ENCODE measurements at regions not wholly inside any gene's neighbourhood (a gene's known extent, or its start where the extent isn't known, plus 50 kb on each side); places are given as distances from the start of the nearest gene placed in this dataset.
"Not testable (repeated sequence)": the region's sequence is repeated elsewhere in the genome, so short reads cannot be mapped to it uniquely, and the experiment has no call there.

DNA sequence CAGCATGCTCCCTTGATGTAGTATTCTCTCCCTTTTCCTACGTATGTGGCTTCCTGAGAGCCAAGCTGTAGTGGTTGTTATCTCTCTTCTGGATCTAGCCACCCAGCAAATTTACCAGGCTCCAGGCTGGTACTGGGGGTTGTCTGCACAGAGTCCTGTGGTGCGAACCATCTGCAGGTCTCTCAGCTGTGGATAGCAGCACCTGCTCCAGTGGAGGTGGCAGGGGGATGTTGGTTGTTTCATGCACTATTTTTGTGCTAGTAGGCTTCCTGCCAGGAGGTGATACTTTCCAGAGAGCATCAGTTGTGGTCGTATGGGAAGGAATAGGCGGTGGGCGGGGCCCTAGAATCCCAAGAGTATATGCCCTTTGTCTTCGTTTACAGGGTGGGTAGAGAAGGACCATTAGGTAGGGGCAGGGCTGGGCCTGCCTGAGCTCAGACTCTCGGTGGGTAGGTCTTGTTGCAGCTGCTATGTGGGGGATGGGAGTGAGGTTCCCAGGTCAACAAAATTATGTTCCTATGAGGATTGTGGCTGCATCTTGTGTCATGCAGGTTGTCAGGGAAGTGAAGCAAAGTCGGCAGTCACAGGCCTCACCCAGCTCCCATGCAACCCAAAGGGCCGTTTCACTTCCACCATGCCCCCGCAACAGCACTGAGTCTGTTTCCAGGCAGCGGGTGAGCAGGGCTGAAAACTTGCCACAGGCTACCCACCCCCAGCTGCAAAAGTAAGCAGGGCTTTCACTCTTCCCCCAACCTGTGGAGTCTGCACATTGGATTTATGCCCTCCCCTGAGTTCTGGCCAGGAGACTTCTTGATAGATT lies 1139.5 kb downstream of the BCL11A start:
- no peak for DNase-seq (ENCODE audit: low read depth in 4 of 4, low spot score in 3 of 4)

DNA sequence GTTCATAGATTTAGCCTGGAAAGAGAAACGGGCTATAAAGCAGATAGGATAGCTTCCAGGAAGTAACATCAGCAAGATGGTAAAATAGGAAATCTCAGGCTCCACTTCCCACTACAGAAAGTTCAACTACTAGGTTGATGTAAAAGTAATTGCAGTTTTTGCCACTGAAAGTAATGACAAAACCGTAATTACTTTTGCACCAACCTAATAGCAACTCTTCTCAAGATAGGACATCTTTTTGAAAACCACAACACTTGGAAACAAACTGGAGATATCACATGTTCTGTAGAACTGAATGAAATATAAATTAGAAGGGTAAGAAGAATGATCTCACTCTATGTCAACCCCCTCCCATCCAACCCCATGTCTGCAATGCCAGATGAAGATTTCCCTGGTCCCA lies 1154.3 kb downstream of the BCL11A start:
- DNase-seq (ENCODE audit: low read depth in 4 of 4, low spot score in 3 of 4), result no peak

DNA sequence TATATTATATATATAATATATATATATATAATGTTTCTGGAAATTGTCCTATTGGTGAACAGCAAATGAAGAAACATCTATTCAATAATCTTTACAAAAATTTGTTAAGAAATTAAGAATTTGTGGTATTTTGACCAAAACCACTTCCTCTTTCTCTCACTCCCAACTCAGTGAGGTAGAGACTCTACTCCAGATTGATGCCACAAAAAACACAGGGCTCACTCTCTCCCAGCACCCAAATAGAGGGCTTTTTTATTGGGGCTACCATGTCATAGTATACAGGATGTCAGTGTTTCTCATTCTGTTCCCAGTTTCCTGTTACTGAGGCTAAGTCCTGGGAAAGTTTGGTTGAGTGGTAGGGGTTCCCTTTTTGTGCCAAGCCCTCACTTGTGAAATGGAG lies 1155.4 kb downstream of the BCL11A start:
- DNase-seq (ENCODE audit: low read depth in 4 of 4, low spot score in 3 of 4), result no peak

DNA sequence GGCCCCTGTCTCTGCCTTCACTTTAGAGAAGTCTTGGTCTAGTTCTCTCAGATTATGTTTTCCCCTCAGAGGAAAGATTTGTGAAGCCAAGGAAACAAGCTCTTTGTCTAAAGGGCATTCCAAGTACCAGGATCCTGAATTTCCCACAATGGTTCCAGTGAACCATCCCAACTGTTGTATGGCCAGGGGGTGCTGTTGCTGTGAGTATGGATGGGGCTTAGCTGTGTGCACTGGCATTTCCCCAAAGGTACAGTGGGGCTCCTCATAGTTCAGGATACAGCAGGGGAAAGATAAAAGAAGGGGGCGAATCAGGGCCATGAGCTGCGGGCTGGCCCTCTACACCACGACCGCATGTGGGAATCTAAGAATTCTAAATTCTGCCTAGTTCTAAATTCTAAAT lies 1154.0 kb upstream of the FANCL start:
- DNase-seq (ENCODE audit: low read depth in 4 of 4, low spot score in 3 of 4), result no peak

DNA sequence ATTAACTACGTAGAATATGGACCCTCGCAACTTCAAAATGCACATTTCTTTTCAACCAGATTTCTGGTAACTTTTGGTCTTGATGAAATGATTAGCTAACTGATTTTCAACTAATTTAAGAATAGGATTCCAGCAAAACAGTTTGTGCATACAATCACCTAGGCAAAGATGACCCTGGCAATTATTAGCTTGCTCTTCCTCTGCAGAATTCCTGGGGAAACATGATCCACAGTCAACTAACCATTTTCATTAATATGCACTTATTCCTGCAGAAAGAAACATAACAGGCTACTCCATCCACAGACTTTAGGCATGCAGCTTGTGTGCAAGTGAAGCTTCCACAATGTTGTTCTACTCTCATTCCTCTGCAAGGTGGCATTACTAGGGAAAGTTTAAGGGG lies 1150.8 kb upstream of the FANCL start:
- DNase-seq (ENCODE audit: low read depth in 4 of 4, low spot score in 3 of 4), result peak in 1 of 4 donors; percentile 0

DNA sequence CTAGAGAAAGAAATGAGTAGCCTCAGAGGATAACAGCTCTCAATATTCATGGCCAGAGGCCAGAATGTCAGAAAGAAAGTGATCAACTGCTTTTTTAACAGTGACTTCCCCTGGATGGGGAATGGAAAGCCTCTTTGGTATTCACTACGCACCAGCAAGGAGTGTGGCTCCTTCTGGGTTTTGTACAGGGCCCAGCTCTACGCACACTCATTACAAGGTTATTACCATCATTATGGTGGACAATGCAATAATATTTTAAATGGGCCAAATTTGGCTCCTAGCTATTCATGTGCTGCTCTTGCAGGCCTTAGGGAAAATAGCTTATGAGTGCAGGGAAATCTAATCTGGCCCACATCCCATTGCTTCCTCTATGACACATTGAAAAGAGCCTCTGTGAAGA lies 1149.5 kb upstream of the FANCL start:
- no peak for DNase-seq (ENCODE audit: low read depth in 4 of 4, low spot score in 3 of 4)

DNA sequence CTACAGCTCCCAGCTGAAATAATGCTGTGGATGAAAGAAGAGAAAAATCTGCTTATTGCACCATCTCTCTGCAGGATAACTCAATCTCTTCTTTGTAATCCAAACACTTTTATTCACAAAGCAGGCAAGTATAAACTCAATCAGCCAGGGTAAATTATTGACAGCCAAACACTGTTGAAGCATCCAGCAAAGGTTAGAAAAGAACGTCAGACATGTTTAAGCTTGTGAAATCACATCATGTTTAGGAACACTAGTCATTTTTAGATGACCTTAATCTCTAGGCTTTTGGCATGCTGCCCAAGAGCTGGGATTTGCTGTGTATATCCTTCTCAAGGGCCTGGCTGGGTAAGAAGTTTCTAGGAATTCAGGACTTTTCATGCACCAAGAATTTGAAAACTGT lies 1148.1 kb upstream of the FANCL start:
- DNase-seq (ENCODE audit: low read depth in 4 of 4, low spot score in 3 of 4), result peak in 2 of 4 donors; percentile 1 to 4

DNA sequence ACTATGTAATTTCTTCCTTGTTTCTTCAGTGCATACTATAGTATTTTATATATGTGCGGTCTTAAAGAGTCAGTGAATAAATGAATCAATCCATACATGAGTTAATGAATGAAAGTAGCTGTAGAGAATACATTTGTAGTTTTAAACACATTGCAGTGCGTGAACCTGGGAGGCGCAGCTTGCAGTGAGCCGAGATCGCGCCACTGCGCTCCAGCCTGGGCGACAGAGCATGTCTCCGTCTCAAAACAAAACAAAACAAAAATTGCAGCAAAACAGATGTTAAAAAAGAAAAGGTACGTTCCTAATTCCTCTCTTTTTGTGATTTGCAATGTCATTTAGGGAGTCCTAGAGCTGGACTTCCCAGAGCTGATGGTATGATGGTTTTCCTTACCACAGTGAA lies 1144.8 kb upstream of the FANCL start:
- DNase-seq (ENCODE audit: low read depth in 4 of 4, low spot score in 3 of 4), result no peak

DNA sequence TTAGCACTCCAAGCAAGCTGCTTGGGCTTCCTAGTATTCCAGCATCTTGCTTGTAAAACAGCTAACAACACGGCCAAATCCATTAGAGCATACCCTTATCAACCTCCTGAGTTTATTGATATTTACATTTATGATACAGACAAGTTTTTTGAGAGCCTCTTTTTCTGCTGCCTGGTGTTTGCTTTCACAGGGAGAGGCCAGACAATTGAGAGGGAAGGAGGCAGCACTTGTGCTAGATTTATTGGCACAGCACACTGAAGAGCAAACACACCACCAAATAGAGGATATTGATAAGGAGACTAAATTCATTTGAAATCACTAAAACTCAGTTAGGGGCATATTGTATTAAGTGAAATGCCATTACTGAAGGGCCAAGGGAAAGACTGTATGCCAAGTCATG lies 1142.3 kb upstream of the FANCL start:
- no peak for DNase-seq (ENCODE audit: low read depth in 4 of 4, low spot score in 3 of 4)

DNA sequence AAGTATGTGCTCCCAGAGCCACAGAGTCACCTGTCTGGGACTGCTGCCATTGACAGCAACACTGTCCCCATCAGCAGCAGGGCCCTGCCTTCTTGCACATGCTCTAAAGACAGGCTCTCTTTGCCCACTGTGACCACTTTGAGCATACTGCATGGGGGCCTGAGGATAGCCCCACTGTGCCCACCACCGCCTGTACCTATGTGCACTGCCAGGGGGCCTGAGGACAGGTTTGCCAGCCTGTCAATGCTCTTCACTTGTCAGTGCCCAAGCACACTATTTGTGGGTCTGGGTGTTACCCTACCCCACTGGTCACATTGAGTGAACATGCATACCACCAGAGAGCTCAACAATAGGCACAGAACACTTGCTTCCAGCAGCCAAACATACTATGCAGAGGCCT lies 1137.0 kb upstream of the FANCL start:
- DNase-seq (ENCODE audit: low read depth in 4 of 4, low spot score in 3 of 4), result no peak

DNA sequence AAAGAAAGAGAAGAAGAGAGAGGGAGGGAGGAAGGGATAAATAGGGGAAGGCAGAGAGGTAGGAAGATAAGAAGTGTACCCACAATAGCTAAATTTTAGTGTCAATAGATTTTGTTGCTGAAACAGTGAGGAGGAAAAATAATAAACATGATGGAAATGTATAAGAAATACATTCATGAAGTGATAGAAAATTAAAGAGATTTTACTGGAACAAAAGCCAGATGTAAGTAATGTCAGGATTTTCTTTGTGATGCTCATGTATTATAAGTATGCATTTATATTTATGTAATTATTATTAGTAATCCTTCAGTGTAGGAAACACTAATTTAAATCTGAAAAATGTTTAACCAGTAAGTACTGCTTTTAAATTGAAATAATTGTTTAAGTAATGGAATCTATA lies 1125.2 kb upstream of the FANCL start:
- DNase-seq (ENCODE audit: low read depth in 4 of 4, low spot score in 3 of 4), result no peak

DNA sequence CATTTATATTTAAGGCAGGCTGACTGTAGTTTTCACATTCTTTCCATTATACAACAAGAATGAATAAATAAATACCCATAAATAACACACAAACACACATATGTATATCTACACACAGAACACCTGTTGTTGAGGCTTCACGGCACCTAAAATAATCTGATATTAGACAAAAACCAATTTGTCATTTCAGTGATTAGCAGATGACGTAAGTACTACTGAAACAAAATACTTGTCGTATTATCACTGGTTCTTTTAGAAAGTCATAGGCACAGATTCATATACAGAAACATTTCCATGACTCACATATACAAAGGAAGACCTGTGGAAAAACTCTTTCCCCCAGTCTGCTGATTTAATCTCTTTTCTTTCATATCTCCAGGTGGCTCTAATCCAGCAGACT lies 1113.4 kb upstream of the FANCL start:
- DNase-seq (ENCODE audit: low read depth in 4 of 4, low spot score in 3 of 4), result no peak

DNA sequence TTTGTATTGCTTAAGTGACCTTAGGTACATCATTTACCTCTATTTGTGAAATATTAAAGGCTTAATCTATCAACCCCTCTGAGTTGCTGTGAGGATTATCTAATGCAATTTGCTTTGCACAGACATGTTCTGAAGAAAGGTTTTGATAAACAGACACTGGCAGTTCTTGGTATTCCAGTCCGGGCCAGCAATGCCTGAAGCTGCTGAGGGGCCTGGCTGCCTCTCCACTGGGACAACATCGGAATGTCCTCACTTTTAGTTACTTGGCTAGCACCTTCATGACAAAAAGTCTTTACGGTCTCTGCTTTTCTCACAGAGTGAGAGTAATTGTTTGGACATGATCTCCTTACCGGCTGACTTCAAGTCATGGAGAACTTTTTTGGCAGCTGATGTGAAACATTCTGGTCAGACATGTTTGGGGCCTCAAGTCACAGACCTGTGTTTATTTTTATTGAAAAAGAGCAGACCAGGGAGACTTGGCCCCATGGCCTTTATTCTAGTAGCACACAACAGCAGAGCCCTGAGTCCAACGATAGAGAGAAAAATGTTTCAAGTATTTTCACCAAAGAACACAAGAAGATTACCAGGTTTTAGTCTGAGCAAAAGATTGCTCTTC lies 1112.3 kb upstream of the FANCL start:
- DNase-seq (ENCODE audit: low read depth in 4 of 4, low spot score in 3 of 4), result no peak

DNA sequence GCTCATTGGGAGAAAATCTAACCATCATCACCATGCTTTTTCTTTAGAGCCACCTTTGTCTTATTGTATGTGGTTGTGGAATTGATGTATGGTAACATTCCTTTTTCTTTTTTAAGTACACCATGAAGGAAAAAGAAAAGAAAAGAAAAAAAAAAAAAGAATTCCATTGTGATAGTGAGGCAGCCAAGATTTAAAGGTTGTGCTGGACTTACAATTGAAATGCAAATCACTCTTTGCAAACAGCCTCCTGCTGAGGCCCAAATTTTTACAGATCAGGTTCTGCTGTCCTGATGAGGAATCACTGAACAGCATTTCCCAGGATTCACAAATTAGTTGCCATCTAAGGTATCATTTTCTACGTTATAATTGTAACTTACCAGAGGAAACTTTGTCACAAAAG lies 1101.0 kb upstream of the FANCL start:
- DNase-seq (ENCODE audit: low read depth in 4 of 4, low spot score in 3 of 4), result no peak

DNA sequence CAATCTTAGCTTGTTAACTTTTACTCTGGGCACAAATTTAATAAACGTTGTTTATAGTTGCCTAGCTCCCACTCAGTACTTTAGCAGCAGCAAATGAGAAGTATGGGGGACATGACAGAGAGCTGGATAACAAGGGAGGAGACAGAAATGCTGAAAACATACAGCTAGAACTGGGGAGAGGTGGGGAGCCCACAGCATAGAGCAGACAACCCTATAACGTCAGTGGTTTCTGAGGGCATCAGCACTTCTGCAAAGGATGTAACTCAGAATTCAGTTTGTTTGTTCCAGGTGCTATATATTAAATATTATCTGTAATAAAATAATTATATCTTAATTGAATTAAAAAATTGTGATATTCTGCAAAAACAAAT lies 1098.7 kb upstream of the FANCL start:
- DNase-seq (ENCODE audit: low read depth in 4 of 4, low spot score in 3 of 4), result no peak

DNA sequence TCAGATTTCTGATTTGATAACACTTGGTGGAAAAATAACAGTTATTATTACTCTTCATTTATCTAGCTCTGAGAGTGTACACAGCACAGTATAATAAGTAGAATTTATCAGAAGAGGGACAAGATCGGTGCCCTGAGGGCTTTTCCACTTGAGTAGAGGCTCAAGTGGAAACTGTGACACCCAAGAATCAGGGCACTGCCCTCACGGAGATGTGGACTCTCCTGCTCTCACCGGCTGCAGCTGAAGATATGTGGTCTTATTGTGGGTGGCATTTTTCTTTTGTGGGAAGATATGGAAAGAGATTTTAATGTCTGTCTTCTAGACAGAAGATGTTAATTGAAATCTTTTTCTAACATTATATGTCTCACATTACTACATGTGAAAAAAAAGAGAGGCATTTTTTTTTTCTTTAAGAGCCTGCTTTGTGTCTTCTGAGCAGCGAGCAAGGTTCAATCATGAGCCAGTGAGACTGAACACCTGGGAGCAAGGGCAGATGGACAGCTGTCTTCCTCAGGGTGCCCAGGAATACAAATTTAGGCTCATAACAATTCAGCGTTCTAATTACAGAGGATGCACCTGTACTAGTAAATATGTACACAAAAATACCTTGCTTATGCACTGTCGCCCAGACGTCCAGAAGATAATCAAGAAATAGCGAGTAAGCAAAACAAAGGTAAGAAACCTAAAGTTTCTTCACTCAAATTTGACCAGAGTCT lies 1098.2 kb upstream of the FANCL start:
- no peak for DNase-seq (ENCODE audit: low read depth in 4 of 4, low spot score in 3 of 4)

DNA sequence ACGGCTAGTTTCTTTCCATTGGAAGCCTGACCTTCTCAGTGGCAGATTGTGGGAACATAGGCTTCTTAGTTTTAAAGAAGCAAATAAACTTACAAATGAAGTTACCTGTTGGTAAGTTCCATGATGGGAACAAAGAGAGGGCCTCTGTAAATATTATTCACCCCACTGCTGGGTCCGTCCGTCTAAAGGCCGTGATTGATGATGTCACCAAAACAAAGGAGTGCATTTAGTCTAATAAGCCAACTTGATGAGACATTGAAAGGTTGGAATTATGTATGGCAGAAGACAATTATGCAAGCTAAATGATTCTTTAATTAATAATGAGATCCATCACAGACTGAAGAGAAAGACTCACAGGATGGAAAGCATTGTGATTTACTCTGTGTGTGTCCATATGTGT lies 1091.9 kb upstream of the FANCL start:
- no peak for DNase-seq (ENCODE audit: low read depth in 4 of 4, low spot score in 3 of 4)

DNA sequence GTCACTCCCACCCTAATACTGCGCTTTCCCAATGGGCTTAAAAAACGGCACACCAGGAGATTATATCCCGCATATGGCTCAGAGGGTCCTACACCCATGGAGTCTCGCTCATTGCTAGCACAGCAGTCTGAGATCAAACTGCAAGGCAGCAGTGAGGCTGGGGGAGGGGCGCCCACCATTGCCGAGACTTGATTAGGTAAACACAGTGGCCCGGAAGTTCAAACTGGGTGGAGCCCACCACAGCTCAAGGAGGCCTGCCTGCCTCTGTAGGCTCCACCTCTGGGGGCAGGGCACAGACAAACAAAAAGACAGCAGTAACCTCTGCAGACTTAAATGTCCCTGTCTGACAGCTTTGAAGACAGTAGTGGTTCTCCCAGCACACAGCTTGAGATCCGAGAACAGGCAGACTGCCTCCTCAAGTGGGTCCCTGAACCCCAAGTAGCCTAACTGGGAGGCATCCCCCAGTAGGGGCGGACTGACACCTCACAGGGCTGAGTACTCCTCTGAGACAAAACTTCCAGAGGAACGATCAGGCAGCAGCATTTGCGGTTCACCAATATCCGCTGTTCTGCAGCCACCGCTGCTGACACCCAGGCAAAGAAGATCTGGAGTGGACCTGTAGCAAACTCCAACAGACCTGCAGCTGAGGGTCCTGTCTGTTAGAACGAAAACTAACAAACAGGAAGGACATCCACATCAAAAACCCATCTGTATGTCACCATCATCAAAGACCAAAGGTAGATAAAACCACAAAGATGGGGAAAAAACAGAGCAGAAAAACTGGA lies 1085.6 kb upstream of the FANCL start:
- not testable (repeated sequence) for DNase-seq (ENCODE audit: low read depth in 4 of 4, low spot score in 3 of 4)

DNA sequence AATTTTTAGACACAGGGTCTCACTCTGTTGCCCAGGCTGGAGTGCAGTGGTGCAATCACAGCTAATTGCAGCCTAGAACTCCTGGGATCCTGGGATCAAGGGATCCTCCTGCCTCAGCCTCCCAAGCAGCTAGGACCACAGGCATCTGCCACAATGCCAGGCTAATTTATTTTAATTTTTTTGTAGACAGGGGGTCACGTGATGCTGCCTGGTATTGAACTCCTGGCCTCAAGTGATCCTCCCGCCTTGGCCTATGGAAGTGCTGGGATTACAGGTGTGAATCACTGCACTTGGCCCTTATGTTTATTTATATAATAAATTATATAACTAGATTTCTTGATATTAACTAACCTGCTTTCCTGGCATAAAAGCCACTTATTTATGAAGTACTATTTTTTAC lies 1081.7 kb upstream of the FANCL start:
- DNase-seq (ENCODE audit: low read depth in 4 of 4, low spot score in 3 of 4), result no peak

DNA sequence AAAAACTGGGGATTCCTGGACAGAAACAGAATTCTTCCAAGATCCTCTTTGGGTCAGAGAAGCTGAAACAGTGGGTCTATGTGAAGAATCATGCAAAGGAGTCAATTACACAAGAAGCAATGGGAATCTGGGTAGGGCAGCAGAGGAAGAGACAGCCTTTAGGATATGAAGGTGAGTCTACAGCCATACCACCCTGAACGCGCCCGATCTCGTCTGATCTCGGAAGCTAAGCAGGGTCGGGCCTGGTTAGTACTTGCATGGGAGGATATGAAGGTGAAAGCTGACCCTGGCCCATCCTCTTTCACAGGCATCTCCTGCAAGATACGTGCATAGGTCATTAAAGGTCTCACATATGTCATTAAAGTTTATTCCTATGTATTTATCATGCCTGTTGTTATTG lies 1080.9 kb upstream of the FANCL start:
- DNase-seq (ENCODE audit: low read depth in 4 of 4, low spot score in 3 of 4), result no peak

All from right renal pelvis (tissue), 4 donors.